ENCODE measurements at regions not wholly inside any gene's neighbourhood (a gene's known extent, or its start where the extent isn't known, plus 50 kb on each side); places are given as distances from the start of the nearest gene placed in this dataset.
"Not testable (repeated sequence)": the region's sequence is repeated elsewhere in the genome, so short reads cannot be mapped to it uniquely, and the experiment has no call there.

GRCh38 chr22:17318817-17319216 lies 50.4 kb upstream of the CECR2 start:
- DNase-seq, result no peak

GRCh38 chr22:17315310-17315709 lies 54.0 kb upstream of the CECR2 start:
- DNase-seq, result no peak

DNA sequence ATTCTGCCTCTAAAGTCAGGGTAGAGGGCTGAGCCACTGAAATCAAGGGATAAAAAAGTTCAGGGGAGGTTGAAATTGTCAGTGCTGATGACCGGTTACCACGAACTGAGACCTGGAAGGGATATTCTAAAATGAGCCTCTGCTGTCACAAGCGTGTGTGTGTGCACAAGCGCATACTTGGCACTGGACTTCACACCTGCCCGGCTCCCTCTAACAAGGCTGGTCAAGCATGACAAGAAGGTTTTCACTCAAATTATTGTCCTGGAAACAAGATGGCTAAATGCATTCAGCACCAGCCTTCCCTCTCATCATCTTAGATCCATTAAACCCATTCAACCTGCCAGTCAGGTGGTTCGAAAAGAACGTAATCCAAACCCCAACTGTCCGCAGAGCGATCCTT lies 54.8 kb upstream of the CECR2 start:
- no peak for DNase-seq

DNA sequence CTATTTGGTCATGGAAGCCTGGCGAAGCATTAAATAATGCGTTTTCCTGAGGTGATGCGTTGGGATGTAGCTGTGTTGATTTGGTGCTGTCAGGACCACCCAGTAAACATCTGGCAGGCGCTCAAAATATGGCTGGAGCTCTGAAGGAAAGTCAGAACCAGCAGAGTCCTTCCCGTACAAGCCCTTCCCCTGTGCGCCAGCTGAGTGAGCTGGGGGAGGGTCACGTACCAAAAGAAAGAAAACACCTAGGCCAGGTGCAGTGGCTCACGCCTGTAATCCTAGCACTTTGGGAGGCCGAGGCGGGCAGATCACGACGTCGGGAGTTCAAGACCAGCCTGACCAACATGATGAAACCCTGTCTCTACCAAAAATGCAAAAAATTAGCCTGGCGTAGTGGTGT lies 55.6 kb upstream of the CECR2 start:
- no peak for DNase-seq

DNA sequence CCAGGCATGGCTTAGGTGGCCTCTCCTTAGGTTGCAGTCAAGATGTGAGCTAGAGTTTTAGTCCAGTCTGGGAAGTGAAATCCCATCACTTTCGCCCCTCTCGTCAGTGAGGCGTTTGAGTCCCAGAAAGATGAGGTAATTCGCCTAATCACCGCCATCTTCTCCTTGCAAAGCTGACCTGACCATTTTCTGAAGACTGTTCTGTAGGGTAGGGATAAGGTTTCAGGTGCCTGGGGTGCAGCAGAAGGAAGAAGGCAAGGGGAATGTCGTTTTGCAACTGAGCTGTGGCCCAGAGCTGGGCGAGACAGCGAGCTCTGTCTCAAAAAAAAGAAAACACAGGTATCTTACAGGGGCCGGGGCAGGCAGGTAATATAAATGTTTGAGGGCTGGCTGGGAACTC lies 61.7 kb upstream of the CECR2 start:
- no peak for DNase-seq

DNA sequence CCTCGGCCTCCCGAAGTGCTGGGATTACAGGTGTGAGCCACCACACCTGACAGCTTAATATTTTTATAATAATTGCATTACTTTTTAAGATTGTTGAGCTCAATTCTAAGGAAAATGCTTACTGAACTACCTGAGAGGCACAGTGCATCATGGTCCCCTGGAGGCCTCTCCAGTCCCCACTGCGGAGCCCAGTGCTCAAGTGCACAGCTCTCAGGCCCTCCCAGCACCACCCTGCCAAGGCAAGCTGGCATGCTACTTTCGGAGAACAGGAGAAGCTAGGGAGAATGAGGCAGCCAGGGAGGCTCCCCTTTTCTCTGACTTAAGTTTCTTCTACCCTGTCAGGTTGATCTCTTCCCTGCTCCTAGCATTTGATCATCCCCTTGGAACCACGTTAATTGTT lies 64.2 kb upstream of the CECR2 start:
- DNase-seq, result no peak

- peak; percentile 64 for DNase-seq
Measured at GRCh38 chr22:17303840-17304779, 65.2 kb upstream of the CECR2 start.

DNA sequence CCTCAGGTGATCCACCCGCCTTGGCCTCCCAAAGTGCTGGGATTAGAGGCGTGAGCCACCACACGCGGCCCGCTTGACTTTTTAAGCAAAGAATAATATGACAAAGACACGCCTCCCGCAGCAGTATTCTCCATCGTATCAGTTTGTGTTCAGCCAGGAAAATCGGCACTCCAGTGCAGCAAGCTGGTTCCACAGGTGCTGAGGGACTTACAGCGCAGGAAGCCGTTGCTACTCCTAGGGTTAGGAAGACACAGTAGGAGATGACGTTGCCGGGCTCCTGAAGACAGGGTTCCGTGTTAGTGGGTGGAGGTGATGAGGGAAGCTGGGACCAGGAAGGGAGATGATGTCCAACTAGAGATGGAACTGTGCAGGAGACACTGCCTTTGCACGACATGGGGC lies 65.8 kb upstream of the CECR2 start:
- no peak for DNase-seq

DNA sequence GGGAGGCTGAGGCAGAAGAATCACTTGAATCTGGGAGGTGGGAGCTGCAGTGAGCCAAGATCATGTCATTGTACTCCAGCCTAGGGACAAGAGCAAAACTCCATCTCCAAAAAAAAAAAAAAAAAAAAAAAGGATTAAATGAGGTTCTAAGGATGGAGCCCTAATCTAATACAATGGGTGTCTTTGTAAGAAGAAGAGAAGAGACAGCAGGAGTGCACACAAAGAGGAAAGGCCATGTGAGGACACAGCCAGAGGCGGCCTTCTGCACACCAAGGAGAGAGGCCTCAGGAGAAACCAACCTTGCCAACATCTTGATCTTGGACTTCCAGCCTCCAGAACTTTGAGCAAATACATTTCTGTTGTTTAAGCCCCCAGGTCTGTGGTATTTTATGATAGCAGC lies 66.6 kb upstream of the CECR2 start:
- DNase-seq, result no peak

GRCh38 chr22:17300926-17301325 lies 68.3 kb upstream of the CECR2 start:
- no peak for DNase-seq

GRCh38 chr22:17298805-17299502 lies 70.3 kb upstream of the CECR2 start:
- not testable (repeated sequence) for DNase-seq

DNA sequence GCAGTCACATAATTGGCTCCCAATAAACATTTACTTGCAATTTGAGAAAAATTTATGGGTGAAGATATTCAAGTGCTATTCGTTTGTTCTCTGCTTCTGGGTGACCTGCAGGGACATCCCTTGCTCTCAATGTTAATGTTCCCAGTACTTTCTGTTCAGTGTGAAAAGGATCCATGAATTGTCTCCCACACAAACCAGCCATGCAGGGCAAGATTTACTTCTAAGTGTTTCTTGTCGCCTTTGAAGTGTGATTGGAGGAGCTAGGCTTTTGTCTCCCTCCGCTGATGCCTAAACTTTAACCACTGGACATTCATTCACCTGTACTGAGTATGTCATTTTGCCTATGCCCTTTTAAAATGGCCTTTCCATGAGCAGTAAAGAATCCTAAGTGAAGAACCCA lies 66.4 kb upstream of the ADA2 start:
- no peak for DNase-seq

- DNase-seq, result no peak
Measured at GRCh38 chr22:17284888-17285287, 65.7 kb upstream of the ADA2 start.

GRCh38 chr22:17284466-17284865 lies 65.2 kb upstream of the ADA2 start:
- no peak for DNase-seq

DNA sequence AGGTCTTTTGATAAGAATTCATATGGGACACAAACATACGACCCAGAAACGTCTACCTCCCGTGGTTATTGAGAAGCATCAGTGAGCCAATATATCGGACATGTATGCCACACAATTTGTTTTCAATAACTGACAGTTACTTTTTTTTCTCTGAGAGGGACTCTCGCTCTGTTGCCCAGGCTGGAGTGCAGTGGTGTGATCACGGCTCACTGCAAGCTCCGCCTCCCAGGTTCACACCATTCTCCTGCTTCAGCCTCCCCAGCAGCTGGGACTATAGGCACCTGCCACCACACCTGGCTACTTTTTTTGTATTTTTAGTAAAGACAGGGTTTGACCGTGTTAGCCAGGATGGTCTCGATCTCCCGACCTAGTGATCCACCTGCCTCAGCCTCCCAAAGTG lies 64.6 kb upstream of the ADA2 start:
- not testable (repeated sequence) for DNase-seq

- DNase-seq, result no peak
Measured at GRCh38 chr22:17283423-17283822, 64.2 kb upstream of the ADA2 start.

GRCh38 chr22:17281440-17281841 lies 62.2 kb upstream of the ADA2 start:
- no peak for DNase-seq

DNA sequence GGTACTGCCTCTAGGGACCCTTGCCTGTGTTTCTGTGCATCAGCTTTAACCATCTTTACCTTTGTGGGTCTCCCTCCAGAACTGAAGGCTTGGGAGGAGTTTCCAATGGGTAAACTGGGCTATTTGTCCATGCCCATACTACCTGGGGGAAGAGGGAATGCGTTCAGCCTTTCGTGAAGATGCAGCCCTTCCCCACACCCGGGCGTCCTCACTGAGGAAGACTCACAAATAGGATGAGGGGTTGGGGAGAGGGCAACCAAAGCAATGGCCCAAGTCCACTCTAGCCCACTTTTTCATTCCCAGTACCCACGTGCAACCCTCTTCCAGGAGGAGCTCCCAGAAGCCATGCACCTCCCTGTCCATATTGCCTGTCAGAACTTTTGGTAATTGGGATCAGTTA lies 61.8 kb upstream of the ADA2 start:
- DNase-seq, result no peak

GRCh38 chr22:17272511-17272991 lies 53.3 kb upstream of the ADA2 start:
- no peak for DNase-seq

DNA sequence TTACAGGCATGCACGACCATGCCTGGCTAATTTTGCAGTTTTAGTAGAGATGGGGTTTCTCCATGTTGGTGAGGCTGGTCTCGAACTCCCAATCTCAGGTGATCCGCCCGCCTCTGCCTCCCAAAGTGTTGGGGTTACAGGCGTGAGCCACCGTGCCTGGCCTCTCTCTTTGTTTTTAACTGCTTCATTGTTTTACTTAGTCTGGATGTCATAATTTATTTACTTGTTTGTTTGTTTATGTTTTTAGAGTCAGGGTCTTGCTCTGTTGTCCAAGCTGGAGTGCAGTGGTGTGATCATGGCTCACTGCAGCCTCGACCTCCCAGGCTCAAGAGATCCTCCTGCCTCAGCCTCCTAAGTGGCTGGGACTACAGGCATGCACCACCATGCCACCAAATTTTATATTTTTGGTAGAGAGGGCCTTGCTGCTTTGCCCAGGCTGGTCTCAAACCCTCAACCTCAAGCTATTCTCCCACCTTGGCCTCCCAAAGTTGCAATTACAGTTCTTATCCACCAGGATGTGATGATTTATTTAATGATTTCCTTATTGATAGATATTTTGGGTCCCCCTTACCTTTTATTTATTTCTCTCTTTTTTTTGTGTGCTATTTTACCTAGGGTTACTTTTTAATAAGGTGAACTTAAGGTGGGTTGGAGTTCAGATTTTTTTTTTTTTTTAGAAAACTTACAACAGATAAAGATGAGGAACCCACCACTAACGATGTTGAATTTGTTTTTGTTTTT lies 52.6 kb upstream of the ADA2 start:
- DNase-seq, result no peak

GRCh38 chr22:17269607-17270261 lies 50.5 kb upstream of the ADA2 start:
- DNase-seq, result no peak

DNA sequence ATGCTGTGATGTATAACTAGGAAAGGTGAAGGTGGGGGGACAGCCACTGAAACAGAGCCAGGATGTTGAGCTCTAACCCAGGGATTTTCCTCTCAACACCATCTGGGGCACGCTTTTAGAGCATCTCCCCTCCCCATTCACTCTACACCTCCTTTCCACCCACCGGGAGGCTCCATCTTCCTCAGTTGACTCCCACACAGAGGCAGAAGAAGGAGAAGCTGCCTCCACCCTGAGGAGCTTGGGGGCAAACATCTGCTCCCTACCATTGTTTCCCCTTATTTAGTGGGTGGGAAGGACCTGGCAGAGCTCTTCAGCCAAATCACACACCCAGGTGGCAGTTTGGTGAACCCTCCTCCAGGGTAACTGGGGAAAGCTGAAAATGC lies 50.0 kb upstream of the ADA2 start:
- DNase-seq, result no peak

Measured in stimulated activated CD4-positive, alpha-beta T cell treated with anti-CD3 and anti-CD28 coated beads, Interleukin-4, amount 100 ng/mL, for 24 hours (primary cell).